ENCODE measurements at regions not wholly inside any gene's neighbourhood (a gene's known extent, or its start where the extent isn't known, plus 50 kb on each side); places are given as distances from the start of the nearest gene placed in this dataset.

- no peak for TF ChIP-seq CTCF (IDR thresholded peaks at IDR 0.05)
- no peak for TF ChIP-seq POLR2A (IDR thresholded peaks at IDR 0.05)
Measured at GRCh38 chr6:1178590-1178989, 133.3 kb upstream of the FOXQ1 start.

Measured in ovary (tissue), 3 donors.